CD4-positive, CD25-positive, alpha-beta regulatory T cell (primary cell): ENCODE measurements at regions not wholly inside any gene's neighbourhood (a gene's known extent, or its start where the extent isn't known, plus 50 kb on each side); places are given as distances from the start of the nearest gene placed in this dataset.

Source experiments
- ATAC-seq, 2 donors: fragments of 150-1000 bp; cut with Tn5 transposase; one replicate each; pipeline ENCODE4 v1.10.0; 2021; ENCODE audit warnings: low read depth in 2 of 2, moderate number of reproducible peaks in 2 of 2, moderate library complexity in 1 of 2
- DNase-seq, 3 donors: peaks; one replicate each; pipeline versions ENCODE4 v3.0.0 to v3.0.0-alpha.2; 2012 to 2022; ENCODE audit warnings: mixed read lengths in 1 of 3
- H3K27ac ChIP-seq: one replicate; pipeline ENCODE4 v1.7.0; 2013; ENCODE audit warnings: mild to moderate bottlenecking, low read length; ENCODE audit not compliant: insufficient read depth, poor library complexity, severe bottlenecking
- H3K27me3 ChIP-seq: one replicate; pipeline ENCODE4 v1.7.0; 2013; ENCODE audit warnings: low read length; ENCODE audit not compliant: control insufficient read depth, insufficient read depth
- H3K36me3 ChIP-seq: one replicate; pipeline ENCODE4 v1.7.0; 2013; ENCODE audit warnings: mild to moderate bottlenecking, low read length, moderate library complexity; ENCODE audit not compliant: control insufficient read depth, insufficient read depth
- H3K4me1 ChIP-seq: 2 replicates; pipeline ENCODE4 v1.7.0; 2013; ENCODE audit warnings: mild to moderate bottlenecking, low read length; ENCODE audit not compliant: insufficient read depth, control insufficient read depth, poor library complexity, severe bottlenecking
- H3K4me3 ChIP-seq: one replicate; pipeline ENCODE4 v1.7.0; 2013; ENCODE audit warnings: low read depth, mild to moderate bottlenecking, low read length, moderate library complexity
- H3K9me3 ChIP-seq, 2 experiments: 1 replicate in 1 of 2; 2 replicates in 1 of 2; pipeline ENCODE4 v1.7.0; 2013; ENCODE audit warnings: low read length in 2 of 2, mild to moderate bottlenecking in 1 of 2, moderate library complexity in 1 of 2; ENCODE audit not compliant: control insufficient read depth in 2 of 2
- H3K27ac Mint-ChIP-seq, 3 donors: one replicate each; pipeline ENCODE4 v1.8.0; 2020 to 2022; ENCODE audit warnings: mild to moderate bottlenecking in 3 of 3, mixed read lengths in 3 of 3, moderate library complexity in 2 of 3
- H3K27me3 Mint-ChIP-seq: one replicate; pipeline ENCODE4 v1.8.0; 2022; ENCODE audit warnings: mild to moderate bottlenecking, mixed read lengths
- H3K36me3 Mint-ChIP-seq: one replicate; pipeline ENCODE4 v1.8.0; 2020; ENCODE audit warnings: mixed read lengths
- H3K4me1 Mint-ChIP-seq, 4 donors: one replicate each; pipeline ENCODE4 v1.8.0; 2020 to 2022; ENCODE audit warnings: mixed read lengths in 4 of 4, mild to moderate bottlenecking in 1 of 4
- H3K4me3 Mint-ChIP-seq, 4 donors: one replicate each; pipeline ENCODE4 v1.8.0; 2020 to 2022; ENCODE audit warnings: mild to moderate bottlenecking in 4 of 4, mixed read lengths in 4 of 4, moderate library complexity in 3 of 4
- H3K9me3 Mint-ChIP-seq, 7 donors: one replicate each; pipeline ENCODE4 v1.8.0; 2020 to 2022; ENCODE audit warnings: mixed read lengths in 7 of 7, mild to moderate bottlenecking in 3 of 7, moderate library complexity in 2 of 7

DNA sequence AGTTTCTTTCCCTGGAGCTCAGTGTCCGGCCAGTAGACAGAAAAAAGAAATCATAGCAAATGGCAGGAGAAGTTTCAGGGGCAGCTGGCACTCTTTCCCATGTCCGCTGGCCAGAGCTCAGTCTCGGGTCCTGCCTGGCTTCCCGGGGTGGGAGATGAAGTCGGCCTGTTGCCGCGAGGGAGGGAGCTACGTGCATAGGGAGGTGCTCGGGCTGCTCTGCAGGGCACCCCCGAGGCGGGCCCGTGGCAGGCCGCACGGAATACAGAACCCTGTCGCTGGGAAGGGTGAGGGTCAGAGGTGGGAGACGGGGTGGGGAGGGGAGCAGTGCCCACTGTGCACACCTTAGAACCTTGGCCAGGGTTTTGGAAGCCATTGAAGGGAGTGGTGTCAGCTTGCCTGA, 78.3 kb upstream of the FOXF1 start:
- Mint-ChIP-seq H3K9me3 (peaks cover 0 to 2% (median 0%) of the 10 kb centered on the region in 7 donors), H3K36me3 (no peaks in the 10 kb centered on the region), H3K27me3 (no peaks in the 10 kb centered on the region), H3K4me1 (no peaks in the 10 kb centered on the region), H3K27ac (no peak overlapping the region), H3K4me3 (no peak overlapping the region)
- no peaks in the 10 kb centered on the region for H3K4me1 ChIP-seq
- no peaks in the 10 kb centered on the region for H3K27me3 ChIP-seq
- H3K36me3 ChIP-seq, result no peaks in the 10 kb centered on the region
- H3K9me3 ChIP-seq, result no peaks in the 10 kb centered on the region
- H3K27ac ChIP-seq, result no peak overlapping the region
- no peak for ATAC-seq
- H3K4me3 ChIP-seq, result no peak overlapping the region
- no peak for DNase-seq

- no peak overlapping the region for H3K4me3 ChIP-seq
- no peak for DNase-seq
- no peak for ATAC-seq
- no peak overlapping the region for H3K4me3 Mint-ChIP-seq
- H3K36me3 ChIP-seq, result no peaks in the 10 kb centered on the region
- no peak overlapping the region for H3K27ac ChIP-seq
- no peak overlapping the region for H3K27ac Mint-ChIP-seq
- no peaks in the 10 kb centered on the region for H3K4me1 ChIP-seq
- H3K9me3 Mint-ChIP-seq, result peaks cover 0 to 2% (median 0%) of the 10 kb centered on the region in 7 donors
- H3K27me3 ChIP-seq, result no peaks in the 10 kb centered on the region
- no peaks in the 10 kb centered on the region for H3K27me3 Mint-ChIP-seq
- no peaks in the 10 kb centered on the region for H3K4me1 Mint-ChIP-seq
- H3K36me3 Mint-ChIP-seq, result no peaks in the 10 kb centered on the region
- H3K9me3 ChIP-seq, result no peaks in the 10 kb centered on the region
Measured at GRCh38 chr16:86432691-86433090, 77.6 kb upstream of the FOXF1 start.

- no peak overlapping the region for H3K27ac ChIP-seq
- no peaks in the 10 kb centered on the region for H3K27me3 ChIP-seq
- no peaks in the 10 kb centered on the region for H3K4me1 ChIP-seq
- no peaks in the 10 kb centered on the region for H3K36me3 ChIP-seq
- Mint-ChIP-seq H3K9me3 (peaks cover 0 to 2% (median 0%) of the 10 kb centered on the region in 7 donors), H3K36me3 (no peaks in the 10 kb centered on the region), H3K27ac (no peak overlapping the region), H3K27me3 (no peaks in the 10 kb centered on the region), H3K4me1 (no peaks in the 10 kb centered on the region), H3K4me3 (no peak overlapping the region)
- ATAC-seq (no peak), DNase-seq (no peak)
- H3K9me3 ChIP-seq, result no peaks in the 10 kb centered on the region
- no peak overlapping the region for H3K4me3 ChIP-seq
Measured at GRCh38 chr16:86436466-86437185, 73.7 kb upstream of the FOXF1 start.

- Histone ChIP-seq H3K27me3 (no peaks in the 10 kb centered on the region), H3K4me1 (no peaks in the 10 kb centered on the region), H3K4me3 (no peak overlapping the region), H3K36me3 (no peaks in the 10 kb centered on the region), H3K9me3 (no peaks in the 10 kb centered on the region), H3K27ac (no peak overlapping the region)
- Mint-ChIP-seq H3K4me1 (no peaks in the 10 kb centered on the region), H3K4me3 (no peak overlapping the region), H3K27ac (no peak overlapping the region), H3K36me3 (no peaks in the 10 kb centered on the region), H3K27me3 (no peaks in the 10 kb centered on the region), H3K9me3 (peaks cover 0 to 2% (median 0%) of the 10 kb centered on the region in 7 donors)
- no peak for DNase-seq
- ATAC-seq, result no peak
Measured at GRCh38 chr16:86437348-86437747, 73.0 kb upstream of the FOXF1 start.

- H3K4me1 Mint-ChIP-seq, result no peaks in the 10 kb centered on the region
- no peak overlapping the region for H3K27ac ChIP-seq
- no peak for DNase-seq
- H3K27me3 ChIP-seq, result peaks cover 3% of the 10 kb centered on the region
- H3K4me3 ChIP-seq, result no peak overlapping the region
- H3K27ac Mint-ChIP-seq, result no peak overlapping the region
- no peak for ATAC-seq
- H3K9me3 Mint-ChIP-seq, result peaks cover 0 to 1% (median 0%) of the 10 kb centered on the region in 7 donors
- H3K27me3 Mint-ChIP-seq, result peaks cover 5% of the 10 kb centered on the region
- no peaks in the 10 kb centered on the region for H3K4me1 ChIP-seq
- H3K36me3 Mint-ChIP-seq, result no peaks in the 10 kb centered on the region
- H3K36me3 ChIP-seq, result no peaks in the 10 kb centered on the region
- H3K9me3 ChIP-seq, result no peaks in the 10 kb centered on the region
- no peak overlapping the region for H3K4me3 Mint-ChIP-seq
Measured at GRCh38 chr16:86442703-86443102, 67.6 kb upstream of the FOXF1 start.

- Histone ChIP-seq H3K9me3 (no peaks in the 10 kb centered on the region), H3K27ac (no peak overlapping the region), H3K36me3 (no peaks in the 10 kb centered on the region), H3K27me3 (peaks cover 3% of the 10 kb centered on the region), H3K4me3 (no peak overlapping the region), H3K4me1 (no peaks in the 10 kb centered on the region)
- peaks cover 5% of the 10 kb centered on the region for H3K27me3 Mint-ChIP-seq
- no peaks in the 10 kb centered on the region for H3K36me3 Mint-ChIP-seq
- peak overlapping the region in 1 of 3 donors; percentile 2 for H3K27ac Mint-ChIP-seq
- H3K4me1 Mint-ChIP-seq, result no peaks in the 10 kb centered on the region
- no peak overlapping the region for H3K4me3 Mint-ChIP-seq
- DNase-seq (no peak), ATAC-seq (no peak)
- peaks cover 0 to 1% (median 0%) of the 10 kb centered on the region in 7 donors for H3K9me3 Mint-ChIP-seq
Measured at GRCh38 chr16:86443508-86444147, 66.7 kb upstream of the FOXF1 start.

DNA sequence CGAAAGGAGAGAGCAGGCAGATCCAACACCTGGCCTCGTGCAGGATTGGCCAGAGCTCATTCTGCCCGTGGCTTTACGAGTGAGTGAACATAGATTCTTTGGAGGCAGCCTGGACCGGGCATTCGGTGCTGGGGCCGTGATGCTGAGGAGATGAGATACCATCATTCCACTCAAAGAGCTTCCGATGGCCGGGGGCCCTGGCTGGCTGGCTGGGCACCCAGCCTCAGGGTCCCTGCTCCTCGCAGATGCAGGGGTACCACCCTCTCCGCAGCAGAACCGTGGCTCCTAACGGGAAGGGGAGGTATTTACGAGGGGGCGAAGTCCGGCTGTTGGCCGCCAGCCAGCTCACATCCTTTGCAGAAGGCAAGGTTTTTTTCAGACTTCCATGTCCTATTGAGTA, 66.1 kb upstream of the FOXF1 start:
- H3K36me3 ChIP-seq, result no peaks in the 10 kb centered on the region
- no peaks in the 10 kb centered on the region for H3K4me1 ChIP-seq
- Mint-ChIP-seq H3K9me3 (peaks cover 0 to 1% (median 0%) of the 10 kb centered on the region in 7 donors), H3K27ac (no peak overlapping the region), H3K36me3 (no peaks in the 10 kb centered on the region), H3K4me1 (no peaks in the 10 kb centered on the region), H3K27me3 (peaks cover 5% of the 10 kb centered on the region), H3K4me3 (no peak overlapping the region)
- no peaks in the 10 kb centered on the region for H3K9me3 ChIP-seq
- H3K4me3 ChIP-seq, result no peak overlapping the region
- DNase-seq, result no peak
- H3K27me3 ChIP-seq, result peaks cover 3% of the 10 kb centered on the region
- ATAC-seq, result no peak
- H3K27ac ChIP-seq, result no peak overlapping the region

DNA sequence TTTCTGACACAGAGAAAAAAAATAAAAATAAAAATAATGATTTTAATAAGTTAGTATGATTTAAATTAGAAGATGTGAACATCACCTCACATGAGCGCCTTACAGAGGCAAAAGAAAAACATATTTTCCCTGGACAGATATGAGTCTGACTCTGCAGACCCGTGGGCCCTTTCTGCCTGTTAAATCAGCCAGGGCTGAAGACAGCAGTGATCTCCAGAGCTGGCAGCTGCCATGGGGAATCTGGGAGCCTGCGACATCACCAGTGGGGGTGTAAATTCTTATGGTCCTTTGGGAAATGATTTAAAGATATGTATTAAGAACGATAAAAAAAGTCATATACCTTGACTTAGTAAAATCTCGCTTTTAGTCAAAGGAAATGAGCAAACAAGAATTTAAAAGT, 65.7 kb upstream of the FOXF1 start:
- ATAC-seq, result no peak
- Histone ChIP-seq H3K4me1 (no peaks in the 10 kb centered on the region), H3K27ac (no peak overlapping the region), H3K9me3 (no peaks in the 10 kb centered on the region), H3K36me3 (no peaks in the 10 kb centered on the region), H3K27me3 (peaks cover 3% of the 10 kb centered on the region), H3K4me3 (no peak overlapping the region)
- Mint-ChIP-seq H3K27ac (no peak overlapping the region), H3K9me3 (peaks cover 0 to 1% (median 0%) of the 10 kb centered on the region in 7 donors), H3K4me1 (no peaks in the 10 kb centered on the region), H3K36me3 (no peaks in the 10 kb centered on the region), H3K27me3 (peaks cover 5% of the 10 kb centered on the region), H3K4me3 (no peak overlapping the region)
- DNase-seq, result no peak
